T-cell (primary cell): ENCODE measurements at regions not wholly inside any gene's neighbourhood (a gene's known extent, or its start where the extent isn't known, plus 50 kb on each side); places are given as distances from the start of the nearest gene placed in this dataset.

ENCODE experiments used
- ATAC-seq, 4 experiments: fragments of 200-7000 bp in 3 of 4; fragments of 150-1000 bp in 1 of 4; cut with Tn5 transposase; replicated peaks in 1 of 4; 1 replicate in 3 of 4; 2 replicates in 1 of 4; pipeline ENCODE4 v1.10.0; 2021; ENCODE audit warnings: moderate library complexity in 3 of 4, mild to moderate bottlenecking in 2 of 4, moderate number of reproducible peaks in 1 of 4
- CTCF ChIA-PET, 2 donors: fragments of 300-600 bp; sonication (Branson Sonifier 250); formaldehyde crosslinking; loops; one replicate each; lab custom pipeline; 2022; ENCODE audit warnings: antibody characterized with exemption in 2 of 2; lab: Charles Lee
- POLR2A ChIA-PET, 2 donors: fragments of 300-600 bp; sonication (Branson Sonifier 250); formaldehyde crosslinking; loops; one replicate each; lab custom pipeline; 2022; ENCODE audit warnings: antibody characterized with exemption in 2 of 2; lab: Charles Lee
- DNase-seq, 35 experiments: peaks; one replicate each; pipeline versions ENCODE4 v3.0.0 to v3.0.0-alpha.2; 2013 to 2023
- H3K27ac ChIP-seq: one replicate; pipeline ENCODE4 v1.5.1; 2013; ENCODE audit warnings: low read length
- H3K27me3 ChIP-seq, 2 experiments: replicated peaks in 1 of 2; 1 replicate in 1 of 2; 2 replicates in 1 of 2; pipeline versions ENCODE4 v1.6.1 to v1.7.0; 2013; ENCODE audit warnings: low read length in 1 of 2, mixed read lengths in 1 of 2; ENCODE audit not compliant: control insufficient read depth in 2 of 2, insufficient read depth in 2 of 2; ENCODE audit errors: extremely low read depth in 1 of 2
- H3K36me3 ChIP-seq, 2 donors: 1 replicate in 1 of 2; 2 replicates in 1 of 2; pipeline versions ENCODE4 v1.6.1 to v1.7.0; 2013; ENCODE audit warnings: low read length in 1 of 2; ENCODE audit not compliant: control insufficient read depth in 2 of 2, insufficient read depth in 1 of 2; ENCODE audit errors: extremely low read depth in 1 of 2
- H3K4me1 ChIP-seq, 2 experiments: 1 replicate in 1 of 2; 2 replicates in 1 of 2; pipeline versions ENCODE4 v1.6.1 to v1.7.0; 2013; ENCODE audit warnings: low read length in 2 of 2, mixed read lengths in 1 of 2; ENCODE audit not compliant: insufficient read depth in 2 of 2, control insufficient read depth in 1 of 2; ENCODE audit errors: extremely low read depth in 1 of 2
- H3K4me3 ChIP-seq, 2 donors: 1 replicate in 1 of 2; 2 replicates in 1 of 2; pipeline versions ENCODE4 v1.5.1 to v1.7.0; 2013; ENCODE audit warnings: mild to moderate bottlenecking in 2 of 2, low read length in 1 of 2, moderate library complexity in 1 of 2; ENCODE audit not compliant: control insufficient read depth in 1 of 2; ENCODE audit errors: extremely low read depth in 1 of 2
- H3K9me3 ChIP-seq: 2 replicates; pipeline ENCODE4 v1.7.0; 2013
- H3K27ac Mint-ChIP-seq, 2 donors: one replicate each; pipeline ENCODE4 v1.8.0; 2020 to 2021; ENCODE audit warnings: mild to moderate bottlenecking in 2 of 2, mixed read lengths in 2 of 2
- H3K27me3 Mint-ChIP-seq, 2 donors: one replicate each; pipeline ENCODE4 v1.8.0; 2021 to 2022; ENCODE audit warnings: mixed read lengths in 2 of 2
- H3K36me3 Mint-ChIP-seq: one replicate; pipeline ENCODE4 v1.8.0; 2021; ENCODE audit warnings: mixed read lengths
- H3K4me1 Mint-ChIP-seq, 3 donors: one replicate each; pipeline ENCODE4 v1.8.0; 2020 to 2022; ENCODE audit warnings: mixed read lengths in 3 of 3, mild to moderate bottlenecking in 1 of 3
- H3K4me3 Mint-ChIP-seq, 3 donors: one replicate each; pipeline ENCODE4 v1.8.0; 2020 to 2022; ENCODE audit warnings: mild to moderate bottlenecking in 3 of 3, mixed read lengths in 3 of 3, moderate library complexity in 3 of 3
- H3K9me3 Mint-ChIP-seq, 3 donors: one replicate each; pipeline ENCODE4 v1.8.0; 2020 to 2022; ENCODE audit warnings: mixed read lengths in 3 of 3
- WGBS: methylation state at CpG from one replicate; pipeline ENCODE4 v1.1.5; 2013; ENCODE audit warnings: missing lambda C conversion rate; ENCODE audit not compliant: insufficient coverage; 5-methylcytosine and 5-hydroxymethylcytosine counted together

- CTCF ChIA-PET, result interaction anchor here in 1 of 2 donors (0.6 kb wide), 1 partner anchor 10 kb away, joined by 3 read pairs; no protein-coding TSS in a partner anchor
- POLR2A ChIA-PET, result interaction anchor here in 1 of 2 donors (0.5 kb wide), 1 partner anchor 401 kb away, joined by 3 read pairs; no protein-coding TSS in a partner anchor
- no peak overlapping the region for H3K4me3 Mint-ChIP-seq
Measured at GRCh38 chr10:3435671-3436070, 263.1 kb upstream of the PITRM1 start.

GRCh38 chr10:3433988-3434387 lies 261.4 kb upstream of the PITRM1 start:
- peaks cover 7 to 10% (median 8%) of the 10 kb centered on the region in 3 donors for H3K4me1 Mint-ChIP-seq
- ChIA-PET CTCF (no interaction called here), POLR2A (no interaction called here)
- no peaks in the 10 kb centered on the region for H3K36me3 ChIP-seq
- DNase-seq (no peak), ATAC-seq (no peak)
- H3K4me3 ChIP-seq, result no peak overlapping the region
- H3K9me3 ChIP-seq, result no peaks in the 10 kb centered on the region
- peaks cover 0 to 5% of the 10 kb centered on the region in 2 experiments for H3K4me1 ChIP-seq
- H3K36me3 Mint-ChIP-seq, result no peaks in the 10 kb centered on the region
- H3K4me3 Mint-ChIP-seq, result no peak overlapping the region
- H3K9me3 Mint-ChIP-seq, result peaks cover 11 to 15% (median 11%) of the 10 kb centered on the region in 3 donors
- 56% methylated on average over 4 of the region's 6 CpGs for WGBS
- H3K27me3 Mint-ChIP-seq, result peaks cover 2 to 8% of the 10 kb centered on the region in 2 donors
- no peaks in the 10 kb centered on the region for H3K27me3 ChIP-seq
- H3K27ac Mint-ChIP-seq, result no peak overlapping the region
- H3K27ac ChIP-seq, result no peak overlapping the region

More at GRCh38 chr10:3435671-3436070, 263.1 kb upstream of the PITRM1 start:
- peaks cover 4 to 6% (median 4%) of the 10 kb centered on the region in 3 donors for H3K4me1 Mint-ChIP-seq
- peaks cover 6 to 10% (median 8%) of the 10 kb centered on the region in 3 donors for H3K9me3 Mint-ChIP-seq
- H3K36me3 Mint-ChIP-seq, result peaks cover 3% of the 10 kb centered on the region
- Histone ChIP-seq H3K27me3 (no peaks in the 10 kb centered on the region), H3K36me3 (no peaks in the 10 kb centered on the region), H3K4me1 (peaks cover 0 to 2% of the 10 kb centered on the region in 2 experiments), H3K9me3 (no peaks in the 10 kb centered on the region), H3K27ac (no peak overlapping the region), H3K4me3 (no peak overlapping the region)
- WGBS, result no CpG with 5 or more reads among the region's 4 CpGs
- DNase-seq (no peak), ATAC-seq (no peak)
- H3K27me3 Mint-ChIP-seq, result peaks cover 2 to 8% of the 10 kb centered on the region in 2 donors
- H3K27ac Mint-ChIP-seq, result no peak overlapping the region

GRCh38 chr10:3433131-3433530 lies 260.5 kb upstream of the PITRM1 start:
- CTCF ChIA-PET, result no interaction called here
- H3K27ac Mint-ChIP-seq, result no peak overlapping the region
- 98% methylated on average over 4 of the region's 6 CpGs for WGBS

GRCh38 chr10:3432081-3432825 lies 259.7 kb upstream of the PITRM1 start:
- Mint-ChIP-seq H3K4me1 (peaks cover 7 to 10% (median 8%) of the 10 kb centered on the region in 3 donors), H3K9me3 (peaks cover 11 to 14% (median 11%) of the 10 kb centered on the region in 3 donors), H3K4me3 (no peak overlapping the region), H3K27me3 (peaks cover 2 to 7% of the 10 kb centered on the region in 2 donors), H3K27ac (no peak overlapping the region), H3K36me3 (no peaks in the 10 kb centered on the region)
- 83% methylated on average over 1 of the region's 4 CpGs for WGBS
- ChIA-PET POLR2A (no interaction called here), CTCF (no interaction called here)
- Histone ChIP-seq H3K4me1 (peaks cover 0 to 5% of the 10 kb centered on the region in 2 experiments), H3K4me3 (no peak overlapping the region), H3K36me3 (no peaks in the 10 kb centered on the region), H3K27me3 (no peaks in the 10 kb centered on the region), H3K9me3 (no peaks in the 10 kb centered on the region), H3K27ac (no peak overlapping the region)
- DNase-seq (no peak), ATAC-seq (no peak)

More at GRCh38 chr10:3433131-3433530, 260.5 kb upstream of the PITRM1 start:
- Histone ChIP-seq H3K4me3 (no peak overlapping the region), H3K27me3 (no peaks in the 10 kb centered on the region), H3K9me3 (no peaks in the 10 kb centered on the region), H3K27ac (no peak overlapping the region), H3K4me1 (peaks cover 0 to 5% of the 10 kb centered on the region in 2 experiments), H3K36me3 (no peaks in the 10 kb centered on the region)
- Mint-ChIP-seq H3K36me3 (no peaks in the 10 kb centered on the region), H3K4me1 (peaks cover 7 to 10% (median 8%) of the 10 kb centered on the region in 3 donors), H3K27me3 (peaks cover 2 to 8% of the 10 kb centered on the region in 2 donors), H3K9me3 (peaks cover 11 to 14% (median 11%) of the 10 kb centered on the region in 3 donors), H3K4me3 (no peak overlapping the region)
- ATAC-seq (no peak), DNase-seq (no peak)
- POLR2A ChIA-PET, result no interaction called here

GRCh38 chr10:3430501-3430900 lies 257.9 kb upstream of the PITRM1 start:
- DNase-seq (no peak), ATAC-seq (no peak)
- H3K27me3 Mint-ChIP-seq, result no peaks in the 10 kb centered on the region
- peaks cover 11 to 14% (median 11%) of the 10 kb centered on the region in 3 donors for H3K9me3 Mint-ChIP-seq
- Histone ChIP-seq H3K27me3 (peaks cover 0 to 3% of the 10 kb centered on the region in 2 experiments), H3K4me3 (no peak overlapping the region), H3K9me3 (no peaks in the 10 kb centered on the region), H3K4me1 (peaks cover 0 to 5% of the 10 kb centered on the region in 2 experiments), H3K27ac (no peak overlapping the region), H3K36me3 (no peaks in the 10 kb centered on the region)
- peaks cover 7 to 10% (median 8%) of the 10 kb centered on the region in 3 donors for H3K4me1 Mint-ChIP-seq
- 40% methylated on average over 1 of the region's 1 CpG for WGBS
- H3K27ac Mint-ChIP-seq, result peak overlapping the region in 1 of 2 donors; percentile 75
- H3K36me3 Mint-ChIP-seq, result no peaks in the 10 kb centered on the region
- H3K4me3 Mint-ChIP-seq, result no peak overlapping the region
- ChIA-PET POLR2A (no interaction called here), CTCF (no interaction called here)

- peaks cover 0 to 2% of the 10 kb centered on the region in 2 donors for H3K27me3 Mint-ChIP-seq
- H3K9me3 Mint-ChIP-seq, result peaks cover 11 to 14% (median 11%) of the 10 kb centered on the region in 3 donors
- H3K36me3 Mint-ChIP-seq, result no peaks in the 10 kb centered on the region
- H3K4me1 Mint-ChIP-seq, result peaks cover 7 to 10% (median 8%) of the 10 kb centered on the region in 3 donors
- ATAC-seq (no peak), DNase-seq (no peak)
- Histone ChIP-seq H3K4me3 (no peak overlapping the region), H3K27me3 (peaks cover 0 to 3% of the 10 kb centered on the region in 2 experiments), H3K4me1 (peaks cover 0 to 5% of the 10 kb centered on the region in 2 experiments), H3K27ac (no peak overlapping the region), H3K36me3 (no peaks in the 10 kb centered on the region), H3K9me3 (no peaks in the 10 kb centered on the region)
- ChIA-PET POLR2A (interaction anchor here in 1 of 2 donors (0.6 kb wide), 2 partner anchors 16 to 969 kb away, joined by 3 read pairs; no protein-coding TSS in a partner anchor), CTCF (no interaction called here)
- WGBS, result 94% methylated on average over 7 of the region's 7 CpGs
- no peak overlapping the region for H3K4me3 Mint-ChIP-seq
- H3K27ac Mint-ChIP-seq, result no peak overlapping the region
Measured at GRCh38 chr10:3429676-3430075, 257.1 kb upstream of the PITRM1 start.
